PC-3 (cell line): ENCODE measurements at regions not wholly inside any gene's neighbourhood (a gene's known extent, or its start where the extent isn't known, plus 50 kb on each side); places are given as distances from the start of the nearest gene placed in this dataset.
"Not testable (repeated sequence)": the region's sequence is repeated elsewhere in the genome, so short reads cannot be mapped to it uniquely, and the experiment has no call there.

Experiments
- ATAC-seq: fragments of 200-7000 bp; cut with Tn5 transposase; 2 replicates; pipeline ENCODE4 v1.9.1; 2020; ENCODE audit warnings: mild to moderate bottlenecking, moderate library complexity
- BruUV-seq: library from RNA; stranded (reverse); fragments of 400-500 nt; replicated peaks from 2 replicates; lab custom pipeline; 2021; lab: Mats Ljungman, UMichigan
- CTCF ChIA-PET: fragments of 300-600 bp; sonication (Branson Sonifier 250); formaldehyde crosslinking; loops from one replicate; lab custom pipeline; 2022; ENCODE audit warnings: antibody characterized with exemption; lab: Charles Lee
- POLR2A ChIA-PET: fragments of 300-600 bp; sonication (Branson Sonifier 250); formaldehyde crosslinking; loops from one replicate; lab custom pipeline; 2022; ENCODE audit warnings: antibody characterized with exemption; ENCODE audit not compliant: unreplicated experiment; lab: Charles Lee
- DNase-seq: peaks from one replicate; pipeline ENCODE4 v3.0.0-alpha.2; 2015
- H2AFZ ChIP-seq: fragments of 300-600 bp; sonication (generic); 2 replicates; pipeline ENCODE4 v1.6.0; 2016; ENCODE audit warnings: antibody characterized with exemption, low read length
- H3F3A ChIP-seq: fragments of 300-600 bp; sonication (generic); one replicate; pipeline ENCODE4 v1.6.0; 2017; ENCODE audit warnings: antibody characterized with exemption, low read length, control low read depth, mild to moderate bottlenecking; ENCODE audit not compliant: unreplicated experiment
- H3K27ac ChIP-seq: fragments of 300-600 bp; sonication (generic); 2 replicates; pipeline ENCODE4 v1.5.1; 2016; ENCODE audit warnings: mild to moderate bottlenecking, low read length
- H3K27me3 ChIP-seq: fragments of 300-600 bp; sonication (generic); 2 replicates; pipeline ENCODE4 v1.6.1; 2016; ENCODE audit warnings: low read length, mixed read lengths
- H3K36me3 ChIP-seq: fragments of 300-600 bp; sonication (generic); 2 replicates; pipeline ENCODE4 v1.6.1; 2016; ENCODE audit warnings: low read depth, mixed run types, low read length, mixed read lengths
- H3K4me1 ChIP-seq: fragments of 300-600 bp; sonication (generic); 2 replicates; pipeline ENCODE4 v1.5.1; 2016; ENCODE audit warnings: low read length; ENCODE audit not compliant: insufficient read depth
- H3K4me2 ChIP-seq: fragments of 300-600 bp; sonication (generic); 2 replicates; pipeline ENCODE4 v1.6.0; 2016; ENCODE audit warnings: low read length
- H3K4me3 ChIP-seq: fragments of 300-600 bp; sonication (generic); 2 replicates; pipeline ENCODE4 v1.5.1; 2016; ENCODE audit warnings: mild to moderate bottlenecking, low read length, mixed read lengths
- H3K79me2 ChIP-seq: fragments of 300-600 bp; sonication (generic); 2 replicates; pipeline ENCODE4 v1.6.1; 2017; ENCODE audit warnings: low read length, mixed read lengths
- H3K9ac ChIP-seq: fragments of 300-600 bp; sonication (generic); 2 replicates; pipeline ENCODE4 v1.6.0; 2016; ENCODE audit warnings: mild to moderate bottlenecking, low read length
- H3K9me2 ChIP-seq: fragments of 300-600 bp; sonication (generic); replicated peaks from 2 replicates; pipeline ENCODE4 v1.6.1; 2016; ENCODE audit warnings: mixed run types, low read length, mixed read lengths
- H3K9me3 ChIP-seq: fragments of 300-600 bp; sonication (generic); 2 replicates; pipeline ENCODE4 v1.6.1; 2016; ENCODE audit warnings: low read length, mixed read lengths
- H4K20me1 ChIP-seq: fragments of 300-600 bp; sonication (generic); 2 replicates; pipeline ENCODE4 v1.6.1; 2016; ENCODE audit warnings: low read length, mixed read lengths
- CTCF ChIP-seq: fragments of 300-600 bp; sonication (generic); conservative IDR thresholded peaks from 2 replicates; pipeline ENCODE4 v1.5.1; 2017; ENCODE audit warnings: antibody characterized with exemption, low read depth, mild to moderate bottlenecking, low read length
- EZH2 ChIP-seq: fragments of 300-600 bp; sonication (generic); IDR thresholded peaks from one replicate; pipeline ENCODE4 v1.6.1; 2017; ENCODE audit warnings: antibody characterized with exemption, mild to moderate bottlenecking, low read length; ENCODE audit not compliant: unreplicated experiment
- EZH2phosphoT487 ChIP-seq: fragments of 300-600 bp; sonication (generic); IDR thresholded peaks from 2 replicates; pipeline ENCODE4 v1.6.1; 2018; ENCODE audit warnings: mild to moderate bottlenecking, antibody characterized with exemption, low read length, borderline replicate concordance
- intact Hi-C: fragments of 100-400 bp; cut with micrococcal nuclease; formaldehyde crosslinking; loops from 2 replicates; pipeline ENCODE4 v1.9.0; 2023

- H3K27me3 ChIP-seq = no peaks in the 10 kb centered on the region
- H3K79me2 ChIP-seq = no peaks in the 10 kb centered on the region
- peaks cover 5% of the 10 kb centered on the region for H3K4me1 ChIP-seq
- H3K4me2 ChIP-seq = no peak overlapping the region
- DNase-seq (no peak), ATAC-seq (no peak)
- CTCF ChIA-PET = no interaction called here
- H3K9me2 ChIP-seq = no peaks in the 10 kb centered on the region
- intact Hi-C loops = no loop called here
- no TSS peak for BruUV-seq
- H3K27ac ChIP-seq = no peak overlapping the region
- no peaks in the 10 kb centered on the region for H3K9me3 ChIP-seq
- H4K20me1 ChIP-seq = no peaks in the 10 kb centered on the region
- no peaks in the 10 kb centered on the region for H3K36me3 ChIP-seq
- POLR2A ChIA-PET = no interaction called here
- TF ChIP-seq EZH2phosphoT487 (no peak), EZH2 (no peak), CTCF (no peak)
- no peak overlapping the region for H3K9ac ChIP-seq
- no peak overlapping the region for H3K4me3 ChIP-seq
- H3F3A ChIP-seq = no peaks in the 10 kb centered on the region
- H2AFZ ChIP-seq = no peak overlapping the region
These were observed 110.8 kb upstream of the JCAD start for GRCh38 chr10:30170146-30170545.

GRCh38 chr10:30169342-30169741 is 110.0 kb upstream of the JCAD start:
- no peak overlapping the region for H3K4me2 ChIP-seq
- DNase-seq (no peak), ATAC-seq (no peak)
- no peaks in the 10 kb centered on the region for H4K20me1 ChIP-seq
- BruUV-seq = no TSS peak
- no peak overlapping the region for H3K9ac ChIP-seq
- CTCF ChIA-PET = no interaction called here
- H3F3A ChIP-seq = no peaks in the 10 kb centered on the region
- TF ChIP-seq CTCF (no peak), EZH2 (no peak)
- no peaks in the 10 kb centered on the region for H3K36me3 ChIP-seq
- H2AFZ ChIP-seq = no peak overlapping the region
- no peaks in the 10 kb centered on the region for H3K79me2 ChIP-seq
- POLR2A ChIA-PET = no interaction called here
- no peak overlapping the region for H3K27ac ChIP-seq
- H3K4me3 ChIP-seq = no peak overlapping the region
- H3K9me2 ChIP-seq = no peaks in the 10 kb centered on the region
- H3K4me1 ChIP-seq = peaks cover 5% of the 10 kb centered on the region
- no peaks in the 10 kb centered on the region for H3K27me3 ChIP-seq
- intact Hi-C loops = no loop called here
- no peaks in the 10 kb centered on the region for H3K9me3 ChIP-seq

GRCh38 chr10:30166929-30167328 is 107.5 kb upstream of the JCAD start:
- POLR2A ChIA-PET = no interaction called here
- Histone ChIP-seq H3K36me3 (no peaks in the 10 kb centered on the region), H3K27me3 (no peaks in the 10 kb centered on the region), H3K79me2 (no peaks in the 10 kb centered on the region), H3K4me3 (no peak overlapping the region), H3K9ac (no peak overlapping the region), H4K20me1 (no peaks in the 10 kb centered on the region), H3K4me2 (no peak overlapping the region), H3K9me3 (no peaks in the 10 kb centered on the region), H2AFZ (no peak overlapping the region), H3K9me2 (no peaks in the 10 kb centered on the region), H3K4me1 (peaks cover 5% of the 10 kb centered on the region), H3F3A (no peaks in the 10 kb centered on the region), H3K27ac (no peak overlapping the region)
- CTCF ChIA-PET = no interaction called here
- TF ChIP-seq CTCF (no peak), EZH2 (no peak), EZH2phosphoT487 (no peak)
- BruUV-seq = no TSS peak
- no peak for ATAC-seq
- intact Hi-C loops = no loop called here
- DNase-seq = no peak

GRCh38 chr10:30163410-30163809 is 104.0 kb upstream of the JCAD start:
- H3K4me2 ChIP-seq, H3K27me3 ChIP-seq, ATAC-seq, H3K9ac ChIP-seq, intact Hi-C loops, H3K9me2 ChIP-seq, H3F3A ChIP-seq, H2AFZ ChIP-seq, POLR2A ChIA-PET, H3K79me2 ChIP-seq, H3K4me1 ChIP-seq, CTCF ChIA-PET, H3K4me3 ChIP-seq, H3K36me3 ChIP-seq, H3K27ac ChIP-seq, H4K20me1 ChIP-seq, H3K9me3 ChIP-seq, BruUV-seq, DNase-seq: not testable (repeated sequence)

- H3K4me2 ChIP-seq, POLR2A ChIA-PET, H3K27ac ChIP-seq, intact Hi-C loops, H3K9me2 ChIP-seq, H3F3A ChIP-seq, H3K9me3 ChIP-seq, H3K9ac ChIP-seq, DNase-seq, H3K4me1 ChIP-seq, CTCF ChIA-PET, H3K36me3 ChIP-seq, H2AFZ ChIP-seq, BruUV-seq, ATAC-seq, H3K27me3 ChIP-seq, H3K4me3 ChIP-seq, H4K20me1 ChIP-seq, H3K79me2 ChIP-seq: not testable (repeated sequence)
These were observed 103.4 kb upstream of the JCAD start for GRCh38 chr10:30162796-30163195.
